ENCODE measurements at regions not wholly inside any gene's neighbourhood (a gene's known extent, or its start where the extent isn't known, plus 50 kb on each side); places are given as distances from the start of the nearest gene placed in this dataset.
"Not testable (repeated sequence)": the region's sequence is repeated elsewhere in the genome, so short reads cannot be mapped to it uniquely, and the experiment has no call there.

- no peak for DNase-seq (ENCODE audit: low read depth in 2 of 2)
Measured at GRCh38 chr15:95684126-95684525, 646.4 kb upstream of the NR2F2 start.

- DNase-seq (ENCODE audit: low read depth in 2 of 2): peak in 1 of 2 experiments; percentile 33
Measured at GRCh38 chr15:95684693-95685115, 645.8 kb upstream of the NR2F2 start.

GRCh38 chr15:95687061-95687460, 643.4 kb upstream of the NR2F2 start:
- peak in 1 of 2 experiments; percentile 56 for DNase-seq (ENCODE audit: low read depth in 2 of 2)

GRCh38 chr15:95687686-95688085, 642.8 kb upstream of the NR2F2 start:
- DNase-seq (ENCODE audit: low read depth in 2 of 2): no peak

- no peak for DNase-seq (ENCODE audit: low read depth in 2 of 2)
Measured at GRCh38 chr15:95690631-95691340, 639.7 kb upstream of the NR2F2 start.

- DNase-seq (ENCODE audit: low read depth in 2 of 2): no peak
Measured at GRCh38 chr15:95693917-95694316, 636.6 kb upstream of the NR2F2 start.

GRCh38 chr15:95698230-95698629, 632.3 kb upstream of the NR2F2 start:
- DNase-seq (ENCODE audit: low read depth in 2 of 2): no peak

- DNase-seq (ENCODE audit: low read depth in 2 of 2): peak in 1 of 2 experiments; percentile 13
Measured at GRCh38 chr15:95698951-95699350, 631.5 kb upstream of the NR2F2 start.

- DNase-seq (ENCODE audit: low read depth in 2 of 2): no peak
Measured at GRCh38 chr15:95699578-95699977, 630.9 kb upstream of the NR2F2 start.

GRCh38 chr15:95700692-95701091, 629.8 kb upstream of the NR2F2 start:
- not testable (repeated sequence) for DNase-seq (ENCODE audit: low read depth in 2 of 2)

- DNase-seq (ENCODE audit: low read depth in 2 of 2): no peak
Measured at GRCh38 chr15:95701410-95701809, 629.1 kb upstream of the NR2F2 start.

- DNase-seq (ENCODE audit: low read depth in 2 of 2): no peak
Measured at GRCh38 chr15:95709959-95710695, 620.4 kb upstream of the NR2F2 start.

- no peak for DNase-seq (ENCODE audit: low read depth in 2 of 2)
Measured at GRCh38 chr15:95712785-95713184, 617.7 kb upstream of the NR2F2 start.

- no peak for DNase-seq (ENCODE audit: low read depth in 2 of 2)
Measured at GRCh38 chr15:95713324-95713723, 617.2 kb upstream of the NR2F2 start.

- DNase-seq (ENCODE audit: low read depth in 2 of 2): no peak
Measured at GRCh38 chr15:95715116-95715903, 615.2 kb upstream of the NR2F2 start.

- DNase-seq (ENCODE audit: low read depth in 2 of 2): no peak
Measured at GRCh38 chr15:95715906-95716656, 614.4 kb upstream of the NR2F2 start.

- DNase-seq (ENCODE audit: low read depth in 2 of 2): no peak
Measured at GRCh38 chr15:95716708-95717107, 613.8 kb upstream of the NR2F2 start.

GRCh38 chr15:95718441-95718840, 612.1 kb upstream of the NR2F2 start:
- peak in 1 of 2 experiments; percentile 7 for DNase-seq (ENCODE audit: low read depth in 2 of 2)

GRCh38 chr15:95724908-95725633, 605.4 kb upstream of the NR2F2 start:
- DNase-seq (ENCODE audit: low read depth in 2 of 2): no peak

GRCh38 chr15:95726891-95727290, 603.6 kb upstream of the NR2F2 start:
- DNase-seq (ENCODE audit: low read depth in 2 of 2): no peak

GRCh38 chr15:95733931-95734330, 596.6 kb upstream of the NR2F2 start:
- no peak for DNase-seq (ENCODE audit: low read depth in 2 of 2)
